ENCODE measurements at regions not wholly inside any gene's neighbourhood (a gene's known extent, or its start where the extent isn't known, plus 50 kb on each side); places are given as distances from the start of the nearest gene placed in this dataset.

- no peak overlapping the region for H3K4me3 ChIP-seq
- no peak for TF ChIP-seq EP300 (IDR thresholded peaks at IDR 0.05)
- TF ChIP-seq, protein P1, sequence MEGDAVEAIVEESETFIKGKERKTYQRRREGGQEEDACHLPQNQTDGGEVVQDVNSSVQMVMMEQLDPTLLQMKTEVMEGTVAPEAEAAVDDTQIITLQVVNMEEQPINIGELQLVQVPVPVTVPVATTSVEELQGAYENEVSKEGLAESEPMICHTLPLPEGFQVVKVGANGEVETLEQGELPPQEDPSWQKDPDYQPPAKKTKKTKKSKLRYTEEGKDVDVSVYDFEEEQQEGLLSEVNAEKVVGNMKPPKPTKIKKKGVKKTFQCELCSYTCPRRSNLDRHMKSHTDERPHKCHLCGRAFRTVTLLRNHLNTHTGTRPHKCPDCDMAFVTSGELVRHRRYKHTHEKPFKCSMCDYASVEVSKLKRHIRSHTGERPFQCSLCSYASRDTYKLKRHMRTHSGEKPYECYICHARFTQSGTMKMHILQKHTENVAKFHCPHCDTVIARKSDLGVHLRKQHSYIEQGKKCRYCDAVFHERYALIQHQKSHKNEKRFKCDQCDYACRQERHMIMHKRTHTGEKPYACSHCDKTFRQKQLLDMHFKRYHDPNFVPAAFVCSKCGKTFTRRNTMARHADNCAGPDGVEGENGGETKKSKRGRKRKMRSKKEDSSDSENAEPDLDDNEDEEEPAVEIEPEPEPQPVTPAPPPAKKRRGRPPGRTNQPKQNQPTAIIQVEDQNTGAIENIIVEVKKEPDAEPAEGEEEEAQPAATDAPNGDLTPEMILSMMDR (IDR thresholded peaks at IDR 0.05) = no peak
- TF ChIP-seq POLR2A (IDR thresholded peaks at IDR 0.05) = no peak
- H3K27me3 ChIP-seq = no peaks in the 10 kb centered on the region
- H3K9me3 ChIP-seq = no peaks in the 10 kb centered on the region
- no peak for DNase-seq
- intact Hi-C loops (cut with DNase I) = no loop called here
- no peaks in the 10 kb centered on the region for H3K4me1 ChIP-seq (ENCODE audit: insufficient read depth)
- H3K27ac ChIP-seq = no peak overlapping the region
- no peaks in the 10 kb centered on the region for H3K36me3 ChIP-seq
These were observed 112.5 kb upstream of the SPAG17 start for GRCh38 chr1:118297521-118297920.

DNA sequence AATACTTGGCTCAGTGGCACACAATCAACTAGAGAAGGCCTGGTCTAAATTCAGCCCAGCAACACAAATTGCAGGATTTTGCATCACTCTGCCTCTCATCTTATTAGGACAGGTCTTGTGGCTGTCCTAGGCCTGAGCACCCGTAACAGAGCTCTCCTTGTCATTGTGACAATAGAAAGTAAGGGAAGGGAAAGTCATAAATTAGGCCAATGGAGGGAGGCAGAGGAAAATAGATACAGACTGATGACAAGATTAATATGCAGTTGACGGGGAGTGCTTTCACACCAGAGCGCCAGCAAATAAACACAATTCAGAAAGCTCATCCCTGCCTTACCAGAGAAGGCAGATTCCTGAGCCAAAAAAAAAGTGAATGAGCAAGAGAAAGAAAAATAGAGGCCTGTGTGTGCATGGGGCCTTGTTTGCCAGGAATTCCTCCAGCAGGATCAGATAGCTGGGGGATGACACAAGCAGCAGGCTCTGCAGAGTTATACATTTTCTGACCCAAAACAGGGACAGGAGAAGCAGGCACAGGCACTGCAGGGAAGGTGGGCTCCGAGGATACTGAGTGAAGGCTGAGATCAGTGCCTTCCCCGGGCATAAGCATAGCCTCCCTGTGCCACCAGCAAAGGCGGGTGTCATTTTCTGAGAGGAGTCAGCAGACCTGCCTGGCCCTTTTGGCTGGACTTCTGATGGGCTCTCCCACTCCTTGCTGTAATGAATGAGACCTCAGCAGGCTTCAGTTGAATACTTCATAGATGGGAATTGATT lies 110.0 kb upstream of the SPAG17 start:
- 71 to 78% (median 75%) methylated on average over 6 of the region's 6 CpGs for WGBS, 3 donors
- intact Hi-C loops (cut with DNase I) = no loop called here
- Histone ChIP-seq H3K4me3 (no peak overlapping the region), H3K36me3 (no peaks in the 10 kb centered on the region), H3K4me1 (ENCODE audit: insufficient read depth) (no peaks in the 10 kb centered on the region), H3K9me3 (no peaks in the 10 kb centered on the region), H3K27me3 (no peaks in the 10 kb centered on the region), H3K27ac (no peak overlapping the region)
- DNase-seq = no peak
- TF ChIP-seq, protein P1 (IDR thresholded peaks at IDR 0.05) = no peak
- no peak for TF ChIP-seq POLR2A (IDR thresholded peaks at IDR 0.05)

DNA sequence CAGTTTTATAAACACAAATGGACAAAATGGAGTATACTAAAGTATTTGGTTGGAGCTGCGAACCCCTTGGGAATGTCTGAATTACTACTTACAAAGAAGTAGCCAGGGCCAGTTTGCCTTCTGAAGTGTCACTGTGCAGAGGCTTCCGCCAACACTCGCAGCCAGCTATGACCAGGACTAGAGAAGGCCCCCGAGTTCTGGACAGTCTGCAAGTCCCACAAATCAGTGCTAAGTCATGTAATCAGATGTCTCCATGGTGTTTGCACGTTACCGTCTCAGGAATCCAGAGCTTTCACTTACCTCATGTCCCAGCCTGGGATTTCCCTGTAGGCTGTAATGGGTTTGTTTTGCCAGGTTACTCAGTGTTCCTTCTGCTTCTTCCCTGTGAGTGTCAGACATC lies 106.6 kb upstream of the SPAG17 start:
- TF ChIP-seq, protein P1 (IDR thresholded peaks at IDR 0.05) = no peak
- TF ChIP-seq POLR2A (IDR thresholded peaks at IDR 0.05) = no peak
- no peak for TF ChIP-seq EP300 (IDR thresholded peaks at IDR 0.05)
- Histone ChIP-seq H3K27ac (no peak overlapping the region), H3K4me1 (ENCODE audit: insufficient read depth) (no peaks in the 10 kb centered on the region), H3K36me3 (no peaks in the 10 kb centered on the region), H3K9me3 (no peaks in the 10 kb centered on the region), H3K27me3 (no peaks in the 10 kb centered on the region), H3K4me3 (no peak overlapping the region)
- WGBS, 3 donors = 67 to 83% (median 81%) methylated on average over 6 of the region's 6 CpGs
- intact Hi-C loops (cut with DNase I) = no loop called here
- DNase-seq = no peak

DNA sequence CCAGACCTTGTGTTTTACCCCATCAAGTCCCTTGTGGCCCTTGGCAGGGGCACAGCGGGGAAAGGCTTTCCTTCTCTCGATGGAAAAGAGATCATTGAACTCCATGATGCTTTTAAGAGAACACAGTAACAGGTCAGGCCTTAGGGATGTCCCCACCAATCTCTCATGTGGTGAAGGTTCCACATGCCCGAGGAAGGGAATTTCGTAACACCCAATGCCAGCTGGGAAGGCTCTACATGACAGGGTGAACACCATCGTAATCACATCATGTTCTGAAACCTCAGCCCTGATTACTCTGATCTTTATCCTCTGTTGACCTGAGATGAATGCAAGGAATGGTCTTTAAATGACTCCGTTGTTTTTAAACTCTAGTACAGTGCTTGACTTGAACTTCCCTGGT lies 105.5 kb upstream of the SPAG17 start:
- no peaks in the 10 kb centered on the region for H3K27me3 ChIP-seq
- H3K9me3 ChIP-seq = no peaks in the 10 kb centered on the region
- no peaks in the 10 kb centered on the region for H3K36me3 ChIP-seq
- no peak for DNase-seq
- TF ChIP-seq, protein P1 (IDR thresholded peaks at IDR 0.05) = no peak
- TF ChIP-seq POLR2A (IDR thresholded peaks at IDR 0.05) (no peak), EP300 (IDR thresholded peaks at IDR 0.05) (no peak)
- intact Hi-C loops (cut with DNase I) = no loop called here
- no peak overlapping the region for H3K27ac ChIP-seq
- H3K4me1 ChIP-seq (ENCODE audit: insufficient read depth) = no peaks in the 10 kb centered on the region
- H3K4me3 ChIP-seq = no peak overlapping the region
- WGBS, 3 donors = 78 to 85% (median 79%) methylated on average over 6 of the region's 6 CpGs

Data from ovary (tissue), 7 donors.